ENCODE measurements at regions not wholly inside any gene's neighbourhood (a gene's known extent, or its start where the extent isn't known, plus 50 kb on each side); places are given as distances from the start of the nearest gene placed in this dataset.
"Not testable (repeated sequence)": the region's sequence is repeated elsewhere in the genome, so short reads cannot be mapped to it uniquely, and the experiment has no call there.

- no peak for DNase-seq
These were observed 241.6 kb downstream of the CDK5RAP2 start for GRCh38 chr9:120338340-120338739.

GRCh38 chr9:120337131-120337530, 242.8 kb downstream of the CDK5RAP2 start:
- DNase-seq: no peak

GRCh38 chr9:120336753-120337090, 243.2 kb downstream of the CDK5RAP2 start:
- no peak for DNase-seq

GRCh38 chr9:120336021-120336752, 243.8 kb downstream of the CDK5RAP2 start:
- DNase-seq: no peak

GRCh38 chr9:120331913-120332312, 248.1 kb downstream of the CDK5RAP2 start:
- no peak for DNase-seq

GRCh38 chr9:120330031-120330430, 249.9 kb downstream of the CDK5RAP2 start:
- DNase-seq: no peak

- DNase-seq: no peak
These were observed 252.6 kb downstream of the CDK5RAP2 start for GRCh38 chr9:120327322-120327721.

GRCh38 chr9:120326049-120326693, 253.8 kb downstream of the CDK5RAP2 start:
- no peak for DNase-seq

- DNase-seq: no peak
These were observed 254.8 kb downstream of the CDK5RAP2 start for GRCh38 chr9:120324996-120325642.

- DNase-seq: no peak
These were observed 255.5 kb downstream of the CDK5RAP2 start for GRCh38 chr9:120324461-120324860.

GRCh38 chr9:120323125-120323524, 256.8 kb downstream of the CDK5RAP2 start:
- no peak for DNase-seq

GRCh38 chr9:120319452-120319851, 260.5 kb downstream of the CDK5RAP2 start:
- no peak for DNase-seq

GRCh38 chr9:120315154-120315553, 264.8 kb downstream of the CDK5RAP2 start:
- DNase-seq: no peak

GRCh38 chr9:120312031-120312430, 267.9 kb downstream of the CDK5RAP2 start:
- no peak for DNase-seq

GRCh38 chr9:120310035-120310434, 269.9 kb downstream of the CDK5RAP2 start:
- DNase-seq: no peak

- no peak for DNase-seq
These were observed 271.5 kb downstream of the CDK5RAP2 start for GRCh38 chr9:120308495-120308894.

GRCh38 chr9:120307599-120307998, 272.4 kb downstream of the CDK5RAP2 start:
- DNase-seq: no peak

- no peak for DNase-seq
These were observed 273.4 kb downstream of the CDK5RAP2 start for GRCh38 chr9:120306561-120306960.

GRCh38 chr9:120306088-120306487, 273.9 kb downstream of the CDK5RAP2 start:
- DNase-seq: no peak

- DNase-seq: not testable (repeated sequence)
These were observed 275.1 kb downstream of the CDK5RAP2 start for GRCh38 chr9:120304896-120305295.

- no peak for DNase-seq
These were observed 276.4 kb downstream of the CDK5RAP2 start for GRCh38 chr9:120303519-120303918.

- no peak for DNase-seq
These were observed 280.2 kb downstream of the CDK5RAP2 start for GRCh38 chr9:120299785-120300184.

GRCh38 chr9:120294003-120294402, 286.0 kb downstream of the CDK5RAP2 start:
- DNase-seq: no peak

- no peak for DNase-seq
These were observed 287.4 kb downstream of the CDK5RAP2 start for GRCh38 chr9:120292606-120293005.

Measured in activated CD8-positive, alpha-beta memory T cell treated with anti-CD3 and anti-CD28 coated beads, Interleukin-2, amount 50 U/mL, for 48 hours (primary cell).